Frontal cortex (tissue), 3 donors: ENCODE measurements at regions not wholly inside any gene's neighbourhood (a gene's known extent, or its start where the extent isn't known, plus 50 kb on each side); places are given as distances from the start of the nearest gene placed in this dataset.

Experiments used
- DNase-seq, 2 donors: peaks; one replicate each; pipeline ENCODE4 v3.0.0; 2012; ENCODE audit warnings: low spot score in 2 of 2
- FAIRE-seq: peaks from 2 replicates; lab custom pipeline; 2012; peaks lifted over from hg19 to GRCh38; lab: Jason Lieb, UNC
- donor health status: control.
- donor health status: control.
- donor health status: control.

DNA sequence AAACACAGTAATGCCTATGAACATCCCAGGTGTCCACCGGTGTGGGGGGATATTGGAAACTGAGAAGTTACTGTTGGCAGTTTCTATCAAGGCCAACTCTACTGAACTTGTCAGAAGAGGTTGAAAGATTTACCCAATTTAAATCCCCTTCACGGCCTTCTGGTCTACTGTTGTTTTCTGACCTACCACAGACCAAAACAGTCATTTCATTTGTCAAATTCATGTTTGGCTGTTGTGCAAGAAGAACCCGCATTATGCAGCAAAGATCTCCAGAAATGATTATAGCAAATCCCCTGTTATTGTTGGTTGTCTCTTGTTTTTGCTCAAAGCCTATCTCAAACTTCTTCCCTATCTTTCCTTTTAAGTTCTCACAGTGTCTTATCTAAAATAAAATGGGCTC is 73.1 kb upstream of the MAF start:
- FAIRE-seq (no peak), DNase-seq (no peak)

GRCh38 chr16:79672524-79672923 is 72.0 kb upstream of the MAF start:
- DNase-seq (no peak), FAIRE-seq (no peak)

GRCh38 chr16:79668502-79668901 is 68.0 kb upstream of the MAF start:
- FAIRE-seq: no peak
- no peak for DNase-seq

GRCh38 chr16:79665970-79666369 is 65.4 kb upstream of the MAF start:
- no peak for FAIRE-seq

GRCh38 chr16:79664407-79664806 is 63.9 kb upstream of the MAF start:
- FAIRE-seq: no peak

More at GRCh38 chr16:79665970-79666369, 65.4 kb upstream of the MAF start:
- no peak for DNase-seq

GRCh38 chr16:79662669-79663313 is 62.3 kb upstream of the MAF start:
- DNase-seq (no peak), FAIRE-seq (no peak)

More at GRCh38 chr16:79664407-79664806, 63.9 kb upstream of the MAF start:
- DNase-seq: no peak

DNA sequence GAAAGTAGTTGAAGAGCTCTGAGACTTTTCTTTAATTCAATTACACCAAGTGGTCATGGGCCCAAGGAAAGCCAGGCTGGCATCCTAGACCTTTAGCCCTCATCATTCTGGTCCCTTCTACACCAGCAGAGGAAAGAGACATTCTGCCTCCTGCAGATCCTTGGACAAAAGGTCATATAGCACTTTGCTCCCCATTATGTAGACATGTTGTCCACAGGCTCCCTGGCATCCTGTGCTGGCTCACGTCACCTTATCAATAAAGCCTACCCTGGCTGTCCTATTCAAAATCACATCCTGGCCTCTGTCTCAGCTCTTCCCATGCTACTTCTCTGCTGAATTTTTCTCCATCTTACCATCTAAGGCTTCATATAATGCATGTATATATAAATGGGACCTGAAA is 61.6 kb upstream of the MAF start:
- no peak for DNase-seq
- no peak for FAIRE-seq

DNA sequence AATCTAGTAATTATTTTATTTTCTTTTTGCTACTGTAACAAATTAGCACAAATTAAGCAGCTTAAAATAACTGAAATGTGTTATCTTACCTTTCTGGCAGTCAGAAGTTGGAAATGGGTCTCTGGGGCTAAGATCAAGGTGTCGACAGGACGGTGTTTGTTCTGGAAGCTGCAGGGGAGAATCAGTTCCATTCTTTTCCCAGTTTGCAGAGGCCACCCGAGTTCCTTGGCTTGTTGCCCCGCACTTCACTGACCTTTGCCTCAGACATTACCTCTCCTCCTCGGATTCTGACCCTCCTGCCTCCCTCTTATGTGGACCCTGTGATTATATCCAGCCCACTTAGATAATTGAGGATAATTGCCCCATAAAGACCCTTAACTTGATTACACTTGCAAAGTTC is 61.0 kb upstream of the MAF start:
- no peak for FAIRE-seq
- no peak for DNase-seq

- FAIRE-seq (no peak), DNase-seq (no peak)
These were observed 58.8 kb upstream of the MAF start for GRCh38 chr16:79659344-79659743.

GRCh38 chr16:79658301-79659033 is 57.9 kb upstream of the MAF start:
- DNase-seq (no peak), FAIRE-seq (no peak)

- DNase-seq: no peak
These were observed 56.1 kb upstream of the MAF start for GRCh38 chr16:79656553-79657115.

DNA sequence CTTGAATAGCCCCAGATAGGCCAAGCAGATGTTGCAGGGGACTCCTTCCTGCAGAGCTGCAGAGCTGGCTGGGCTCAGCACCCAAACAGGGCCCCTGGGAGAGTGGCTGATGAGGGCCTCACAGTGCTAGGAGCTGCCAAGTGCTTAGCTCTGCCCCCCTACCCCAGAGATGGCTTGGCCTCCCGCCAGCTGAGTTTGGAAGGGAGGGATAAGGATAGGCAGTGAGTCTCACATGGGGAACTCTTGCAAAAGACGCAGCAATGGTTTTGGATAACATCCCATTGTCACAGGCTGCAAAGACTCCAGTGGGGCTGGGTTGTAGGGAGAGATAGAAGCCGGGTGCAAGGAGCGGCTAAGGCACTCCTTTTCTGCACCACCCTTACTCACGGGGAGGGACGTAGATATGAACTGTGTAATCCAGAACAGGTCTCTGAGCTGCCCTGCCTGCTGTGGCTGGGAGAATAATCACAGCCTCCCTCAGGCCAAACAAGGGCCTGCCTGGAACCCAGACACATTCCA is 52.9 kb upstream of the MAF start:
- FAIRE-seq: no peak

More at GRCh38 chr16:79656553-79657115, 56.1 kb upstream of the MAF start:
- FAIRE-seq: no peak

DNA sequence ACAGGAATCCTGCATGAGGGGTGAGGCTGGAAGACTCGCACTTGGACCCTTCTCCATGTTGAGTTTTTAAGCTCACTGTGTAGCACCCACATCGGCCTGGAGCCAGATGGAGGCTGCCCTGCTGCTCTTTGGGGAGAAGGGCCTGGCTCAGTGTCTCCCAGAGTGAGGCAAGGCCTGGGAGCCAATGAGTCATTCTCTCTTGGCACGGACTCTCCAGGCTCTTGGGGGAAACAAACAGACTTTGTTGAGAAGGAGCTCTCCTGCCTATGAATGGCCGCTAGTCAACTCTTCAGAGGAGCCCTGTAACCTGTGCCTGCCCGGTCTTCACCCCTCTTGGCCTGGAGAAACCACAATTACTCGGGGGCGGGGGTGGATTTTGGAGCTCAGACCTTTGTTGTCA is 50.8 kb upstream of the MAF start:
- DNase-seq: peak; percentile 14 to 55
- no peak for FAIRE-seq

More for the DNA sequence above, 52.9 kb upstream of the MAF start:
- no peak for DNase-seq
